Body of pancreas (tissue), 4 donors: ENCODE measurements at regions not wholly inside any gene's neighbourhood (a gene's known extent, or its start where the extent isn't known, plus 50 kb on each side); places are given as distances from the start of the nearest gene placed in this dataset.
A peak's percentile ranks its signal among the peaks of the same experiment; 100 is the strongest.

ENCODE experiments used
- POLR2A ChIP-seq, 3 donors: fragments of 450-650 bp; IDR thresholded peaks; one replicate each; pipeline ENCODE4 v1.6.1; 2016; ENCODE audit warnings: antibody characterized with exemption in 3 of 3, mild to moderate bottlenecking in 2 of 3
- TF ChIP-seq, protein P1 (sequence below), 7 experiments: fragments of 450-650 bp in 4 of 7; fragments of 200-600 bp in 3 of 7; sonication (generic) in 3 of 7; IDR thresholded peaks; one replicate each; pipeline ENCODE4 v1.5.1; 2016 to 2019; ENCODE audit warnings: antibody characterized with exemption in 7 of 7

DNA sequence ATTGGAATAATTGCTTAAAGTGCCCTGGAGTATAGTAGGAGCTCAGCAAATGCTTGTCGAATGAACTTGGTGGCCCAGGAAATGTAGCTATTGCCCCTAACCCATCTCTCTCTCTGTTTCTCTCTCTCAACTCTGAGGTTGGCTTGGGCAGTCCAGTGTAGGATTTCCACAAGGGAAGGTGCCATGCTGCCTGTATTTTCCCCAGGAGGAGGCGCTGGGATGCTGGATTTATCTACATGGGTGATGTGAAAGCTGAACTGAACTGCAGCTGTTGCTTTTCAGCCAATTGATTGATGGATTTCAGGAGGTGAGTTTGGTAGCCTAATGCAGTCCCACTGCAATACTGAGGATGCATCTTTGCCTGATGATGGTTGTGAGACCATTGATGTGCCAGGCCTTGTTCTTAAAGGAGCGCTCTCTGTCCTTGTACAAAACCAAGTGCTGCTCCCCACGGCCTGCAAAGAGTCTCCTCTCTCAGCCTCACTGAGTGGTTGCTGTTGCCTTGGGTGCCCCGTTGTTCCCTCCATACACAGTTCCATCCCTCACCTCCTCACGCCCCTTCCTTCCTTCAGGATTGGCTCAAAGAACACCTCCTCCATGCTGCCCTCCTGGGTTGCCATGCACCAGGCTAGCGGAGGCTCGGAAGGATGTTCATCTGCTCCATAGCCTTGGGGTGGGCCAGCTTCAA, 200.6 kb downstream of the GLRX3 start:
- TF ChIP-seq, protein P1, sequence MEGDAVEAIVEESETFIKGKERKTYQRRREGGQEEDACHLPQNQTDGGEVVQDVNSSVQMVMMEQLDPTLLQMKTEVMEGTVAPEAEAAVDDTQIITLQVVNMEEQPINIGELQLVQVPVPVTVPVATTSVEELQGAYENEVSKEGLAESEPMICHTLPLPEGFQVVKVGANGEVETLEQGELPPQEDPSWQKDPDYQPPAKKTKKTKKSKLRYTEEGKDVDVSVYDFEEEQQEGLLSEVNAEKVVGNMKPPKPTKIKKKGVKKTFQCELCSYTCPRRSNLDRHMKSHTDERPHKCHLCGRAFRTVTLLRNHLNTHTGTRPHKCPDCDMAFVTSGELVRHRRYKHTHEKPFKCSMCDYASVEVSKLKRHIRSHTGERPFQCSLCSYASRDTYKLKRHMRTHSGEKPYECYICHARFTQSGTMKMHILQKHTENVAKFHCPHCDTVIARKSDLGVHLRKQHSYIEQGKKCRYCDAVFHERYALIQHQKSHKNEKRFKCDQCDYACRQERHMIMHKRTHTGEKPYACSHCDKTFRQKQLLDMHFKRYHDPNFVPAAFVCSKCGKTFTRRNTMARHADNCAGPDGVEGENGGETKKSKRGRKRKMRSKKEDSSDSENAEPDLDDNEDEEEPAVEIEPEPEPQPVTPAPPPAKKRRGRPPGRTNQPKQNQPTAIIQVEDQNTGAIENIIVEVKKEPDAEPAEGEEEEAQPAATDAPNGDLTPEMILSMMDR (IDR thresholded peaks at IDR 0.05): peak in 4 of 7 experiments; percentile 14 to 66 (median 51)
- TF ChIP-seq POLR2A (IDR thresholded peaks at IDR 0.05): no peak
